Erythroblast (primary cell): ENCODE measurements at regions not wholly inside any gene's neighbourhood (a gene's known extent, or its start where the extent isn't known, plus 50 kb on each side); places are given as distances from the start of the nearest gene placed in this dataset.

Experiments
- GATA1 ChIP-seq: IDR thresholded peaks from 2 replicates; pipeline ENCODE4 v1.6.1; 2011; ENCODE audit warnings: low read depth, mild to moderate bottlenecking, control low read depth, low read length, moderate library complexity
- POLR2A ChIP-seq: IDR thresholded peaks from 2 replicates; pipeline ENCODE4 v1.6.1; 2011; ENCODE audit warnings: mild to moderate bottlenecking, low read length

DNA sequence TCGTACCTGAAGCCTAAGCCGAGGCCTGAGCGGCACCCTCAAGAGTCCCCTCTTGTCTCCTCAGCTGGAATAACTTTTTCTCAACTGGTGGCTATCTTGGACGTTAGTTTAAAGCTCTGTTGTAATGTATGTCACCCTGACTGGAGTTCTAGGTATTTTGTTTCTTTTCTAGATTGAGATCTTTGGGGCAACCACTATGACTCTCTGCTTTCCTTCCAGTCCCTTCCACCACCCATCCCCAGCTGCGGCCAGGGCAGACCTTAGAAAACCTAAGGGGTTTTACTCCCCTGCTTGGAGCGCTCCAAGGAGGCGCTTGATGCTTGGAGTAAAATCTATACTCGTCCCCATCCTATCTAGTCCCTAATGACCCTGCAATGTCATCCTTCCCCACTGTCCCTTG, 74.6 kb upstream of the MRPS6 start:
- TF ChIP-seq POLR2A (no peak), GATA1 (no peak)
